HPDE6-E6E7 (cell line): ENCODE measurements at regions not wholly inside any gene's neighbourhood (a gene's known extent, or its start where the extent isn't known, plus 50 kb on each side); places are given as distances from the start of the nearest gene placed in this dataset.
"Not testable (repeated sequence)": the region's sequence is repeated elsewhere in the genome, so short reads cannot be mapped to it uniquely, and the experiment has no call there.

Source experiments
- DNase-seq: peaks from one replicate; pipeline ENCODE4 v3.0.0; 2011; ENCODE audit warnings: missing footprints; ENCODE audit errors: extremely low spot score

- no peak for DNase-seq
These were observed 1131.7 kb upstream of the LRRTM1 start for GRCh38 chr2:81436256-81436655.

- peak; percentile 3 for DNase-seq
These were observed 1108.1 kb upstream of the LRRTM1 start for GRCh38 chr2:81412681-81413080.

GRCh38 chr2:81403508-81403907, 1099.0 kb upstream of the LRRTM1 start:
- no peak for DNase-seq

- no peak for DNase-seq
These were observed 1092.0 kb upstream of the LRRTM1 start for GRCh38 chr2:81396417-81397019.

- DNase-seq: no peak
These were observed 1091.2 kb upstream of the LRRTM1 start for GRCh38 chr2:81395746-81396145.

GRCh38 chr2:81389203-81389602, 1084.7 kb upstream of the LRRTM1 start:
- DNase-seq: no peak

- no peak for DNase-seq
These were observed 1059.2 kb upstream of the LRRTM1 start for GRCh38 chr2:81363800-81364199.

GRCh38 chr2:81362468-81362867, 1057.9 kb upstream of the LRRTM1 start:
- DNase-seq: not testable (repeated sequence)

GRCh38 chr2:81355436-81355835, 1050.9 kb upstream of the LRRTM1 start:
- no peak for DNase-seq

GRCh38 chr2:81334046-81334445, 1029.5 kb upstream of the LRRTM1 start:
- no peak for DNase-seq

GRCh38 chr2:81328968-81329367, 1024.4 kb upstream of the LRRTM1 start:
- no peak for DNase-seq

- no peak for DNase-seq
These were observed 1023.4 kb upstream of the LRRTM1 start for GRCh38 chr2:81327911-81328310.

- no peak for DNase-seq
These were observed 1019.5 kb upstream of the LRRTM1 start for GRCh38 chr2:81324046-81324445.

- DNase-seq: peak; percentile 4
These were observed 999.7 kb upstream of the LRRTM1 start for GRCh38 chr2:81304154-81304830.

GRCh38 chr2:81303321-81303720, 998.8 kb upstream of the LRRTM1 start:
- DNase-seq: no peak

- DNase-seq: no peak
These were observed 995.3 kb upstream of the LRRTM1 start for GRCh38 chr2:81299841-81300240.

GRCh38 chr2:81290846-81291245, 986.3 kb upstream of the LRRTM1 start:
- no peak for DNase-seq

- no peak for DNase-seq
These were observed 978.5 kb upstream of the LRRTM1 start for GRCh38 chr2:81283081-81283480.

- no peak for DNase-seq
These were observed 977.7 kb upstream of the LRRTM1 start for GRCh38 chr2:81282151-81282769.

GRCh38 chr2:81276595-81276994, 972.0 kb upstream of the LRRTM1 start:
- DNase-seq: no peak

- DNase-seq: no peak
These were observed 961.6 kb upstream of the LRRTM1 start for GRCh38 chr2:81266106-81266505.

- no peak for DNase-seq
These were observed 959.4 kb upstream of the LRRTM1 start for GRCh38 chr2:81263989-81264388.

- peak; percentile 7 for DNase-seq
These were observed 955.8 kb upstream of the LRRTM1 start for GRCh38 chr2:81260320-81260719.
